ENCODE measurements at regions not wholly inside any gene's neighbourhood (a gene's known extent, or its start where the extent isn't known, plus 50 kb on each side); places are given as distances from the start of the nearest gene placed in this dataset.

DNA sequence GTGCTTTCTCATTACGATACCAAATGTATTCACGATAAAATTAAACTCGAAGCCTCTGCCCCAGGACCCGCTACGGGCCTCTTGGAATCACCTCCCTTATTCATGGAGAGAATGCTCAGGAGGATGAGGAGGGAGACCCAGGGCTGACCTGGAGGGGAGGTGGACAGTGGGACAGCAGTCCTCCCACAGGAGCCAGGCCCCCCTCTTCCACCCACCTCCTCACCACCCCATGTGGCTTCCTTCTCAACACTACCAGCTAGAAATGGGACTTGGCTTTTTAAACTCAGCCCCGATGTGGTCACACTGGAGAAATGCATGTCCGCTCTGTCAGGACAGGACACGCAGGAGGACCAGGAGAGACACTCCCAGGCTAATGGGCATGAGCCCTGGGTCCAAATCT lies 147.9 kb upstream of the ID2 start:
- Histone ChIP-seq H4K5ac (ENCODE audit: insufficient read length, low read depth, low read length) (no peak overlapping the region), H3K18ac (ENCODE audit: insufficient read length, low read depth, low read length) (no peak overlapping the region), H3K4me2 (ENCODE audit: insufficient read depth, insufficient read length, low read length) (no peak overlapping the region), H3K27ac (ENCODE audit: insufficient read length, low read depth, low read length) (no peak overlapping the region), H3K27me3 (ENCODE audit: insufficient read depth, low read length) (no peaks in the 10 kb centered on the region), H3K23ac (ENCODE audit: insufficient read length, low read depth, low read length) (no peak overlapping the region), H3K4ac (ENCODE audit: low read depth, low read length) (no peak overlapping the region), H4K20me1 (ENCODE audit: control insufficient read depth, insufficient read depth, insufficient read length) (no peaks in the 10 kb centered on the region), H3K14ac (ENCODE audit: insufficient read depth, low read length) (no peak overlapping the region), H2BK120ac (ENCODE audit: low read depth, low read length, poor library complexity, severe bottlenecking) (no peak overlapping the region), H2BK15ac (ENCODE audit: low read depth, low read length) (no peak overlapping the region), H3K9me3 (ENCODE audit: control insufficient read depth, low read depth, low read length) (no peaks in the 10 kb centered on the region), H2BK20ac (ENCODE audit: low read depth, low read length, poor library complexity, severe bottlenecking) (no peak overlapping the region), H3K56ac (ENCODE audit: insufficient read length, low read depth, low read length) (no peak overlapping the region), H2BK5ac (ENCODE audit: insufficient read length, low read length) (no peak overlapping the region), H3K79me2 (ENCODE audit: insufficient read depth, low read length) (no peaks in the 10 kb centered on the region), H2BK12ac (ENCODE audit: insufficient read length, low read depth, low read length) (no peak overlapping the region), H3K9ac (ENCODE audit: extremely low read depth, insufficient read length, low read length) (no peak overlapping the region), H2AK5ac (ENCODE audit: insufficient read length, low read length) (no peak overlapping the region), H2AFZ (ENCODE audit: low read length) (no peak overlapping the region), H3T11ph (ENCODE audit: low read length) (no peak overlapping the region), H3K79me1 (ENCODE audit: insufficient read depth, low read depth, low read length, poor library complexity, severe bottlenecking) (no peaks in the 10 kb centered on the region), H4K91ac (ENCODE audit: insufficient read length, low read depth, low read length) (no peak overlapping the region), H3K4me1 (ENCODE audit: insufficient read depth, low read length) (no peaks in the 10 kb centered on the region), H4K8ac (replicated peaks; ENCODE audit: insufficient read length, low read depth, low read length) (no peak overlapping the region), H3K23me2 (ENCODE audit: insufficient read length, low read depth, low read length, poor library complexity, severe bottlenecking) (no peaks in the 10 kb centered on the region)
- DNase-seq = no peak
- peaks cover 3% of the 10 kb centered on the region for H3K27me3 Mint-ChIP-seq (ENCODE audit: low read depth)
- no CpG with 5 or more reads among the region's 8 CpGs for WGBS (ENCODE audit: extremely low coverage, insufficient read length, low lambda C conversion rate)
- H3K9me3 Mint-ChIP-seq = peaks cover 4 to 13% of the 10 kb centered on the region in 2 experiments
- H3K4me3 Mint-ChIP-seq = no peak overlapping the region
- peaks cover 0 to 12% (median 6%) of the 10 kb centered on the region in 3 experiments; a peak in 4 of 7 replicates for H3K36me3 Mint-ChIP-seq (ENCODE audit: insufficient read depth in 1 of 3, low read depth in 3 of 3)
- H3K4me1 Mint-ChIP-seq = peaks cover 8 to 25% of the 10 kb centered on the region in 2 experiments
- H3K27ac Mint-ChIP-seq = no peak overlapping the region
- no peak for TF ChIP-seq CTCF (conservative IDR thresholded peaks at IDR 0.05)

Measured in H9 (cell line).